ENCODE measurements at regions not wholly inside any gene's neighbourhood (a gene's known extent, or its start where the extent isn't known, plus 50 kb on each side); places are given as distances from the start of the nearest gene placed in this dataset.

- Histone ChIP-seq H3K9me2 (replicated peaks; ENCODE audit: low read depth, low read length) (no peaks in the 10 kb centered on the region), H3K79me2 (ENCODE audit: insufficient read depth, low read length) (no peaks in the 10 kb centered on the region), H2AFZ (ENCODE audit: low read length) (no peak overlapping the region), H4K20me1 (ENCODE audit: insufficient read depth, low read length, poor library complexity, severe bottlenecking) (no peaks in the 10 kb centered on the region), H3K9me3 (ENCODE audit: insufficient read depth, low read depth, low read length) (peaks cover 8% of the 10 kb centered on the region; the same call in 1 of the 2 replicates), H3F3A (ENCODE audit: low read depth) (no peaks in the 10 kb centered on the region), H3K27me3 (ENCODE audit: insufficient read depth, low read length, poor library complexity, severe bottlenecking) (no peaks in the 10 kb centered on the region), H3K36me3 (ENCODE audit: insufficient read depth, low read length) (no peaks in the 10 kb centered on the region), H3K4me1 (ENCODE audit: insufficient read depth, low read length, poor library complexity, severe bottlenecking) (no peaks in the 10 kb centered on the region), H3K9ac (ENCODE audit: low read depth, low read length, poor library complexity, severe bottlenecking) (no peak overlapping the region), H3K4me3 (ENCODE audit: low read length, poor library complexity, severe bottlenecking) (no peak overlapping the region), H3K4me2 (ENCODE audit: low read depth, low read length, poor library complexity, severe bottlenecking) (no peak overlapping the region)
- TF ChIP-seq EZH2phosphoT487 (IDR thresholded peaks at IDR 0.05; ENCODE audit: borderline replicate concordance), result no peak
- TF ChIP-seq CTCF (conservative IDR thresholded peaks at IDR 0.05; ENCODE audit: low read length), result no peak
Observed at GRCh38 chr4:151901631-151902030, 140.8 kb upstream of the GATB start.

- Histone ChIP-seq H4K20me1 (ENCODE audit: insufficient read depth, low read length, poor library complexity, severe bottlenecking) (no peaks in the 10 kb centered on the region), H3K9me3 (ENCODE audit: insufficient read depth, low read depth, low read length) (no peaks in the 10 kb centered on the region), H3K4me1 (ENCODE audit: insufficient read depth, low read length, poor library complexity, severe bottlenecking) (peaks cover 4% of the 10 kb centered on the region), H3K27me3 (ENCODE audit: insufficient read depth, low read length, poor library complexity, severe bottlenecking) (no peaks in the 10 kb centered on the region), H3K36me3 (ENCODE audit: insufficient read depth, low read length) (no peaks in the 10 kb centered on the region), H3K79me2 (ENCODE audit: insufficient read depth, low read length) (no peaks in the 10 kb centered on the region), H3K4me3 (ENCODE audit: low read length, poor library complexity, severe bottlenecking) (no peak overlapping the region), H2AFZ (ENCODE audit: low read length) (no peak overlapping the region), H3F3A (ENCODE audit: low read depth) (no peaks in the 10 kb centered on the region), H3K9ac (ENCODE audit: low read depth, low read length, poor library complexity, severe bottlenecking) (no peak overlapping the region), H3K9me2 (replicated peaks; ENCODE audit: low read depth, low read length) (no peaks in the 10 kb centered on the region), H3K4me2 (ENCODE audit: low read depth, low read length, poor library complexity, severe bottlenecking) (no peak overlapping the region)
- TF ChIP-seq EZH2phosphoT487 (IDR thresholded peaks at IDR 0.05; ENCODE audit: borderline replicate concordance), result no peak
- TF ChIP-seq CTCF (conservative IDR thresholded peaks at IDR 0.05; ENCODE audit: low read length), result no peak
Observed at GRCh38 chr4:151896880-151897279, 136.1 kb upstream of the GATB start.

- Histone ChIP-seq H3K9me3 (ENCODE audit: insufficient read depth, low read depth, low read length) (no peaks in the 10 kb centered on the region), H3K4me2 (ENCODE audit: low read depth, low read length, poor library complexity, severe bottlenecking) (no peak overlapping the region), H3K4me3 (ENCODE audit: low read length, poor library complexity, severe bottlenecking) (no peak overlapping the region), H3K9ac (ENCODE audit: low read depth, low read length, poor library complexity, severe bottlenecking) (no peak overlapping the region), H3K4me1 (ENCODE audit: insufficient read depth, low read length, poor library complexity, severe bottlenecking) (peaks cover 4% of the 10 kb centered on the region), H4K20me1 (ENCODE audit: insufficient read depth, low read length, poor library complexity, severe bottlenecking) (no peaks in the 10 kb centered on the region), H3K27me3 (ENCODE audit: insufficient read depth, low read length, poor library complexity, severe bottlenecking) (no peaks in the 10 kb centered on the region), H3K9me2 (replicated peaks; ENCODE audit: low read depth, low read length) (no peaks in the 10 kb centered on the region), H3F3A (ENCODE audit: low read depth) (no peaks in the 10 kb centered on the region), H3K79me2 (ENCODE audit: insufficient read depth, low read length) (no peaks in the 10 kb centered on the region), H3K36me3 (ENCODE audit: insufficient read depth, low read length) (no peaks in the 10 kb centered on the region), H2AFZ (ENCODE audit: low read length) (no peak overlapping the region)
- no peak for TF ChIP-seq CTCF (conservative IDR thresholded peaks at IDR 0.05; ENCODE audit: low read length)
- no peak for TF ChIP-seq EZH2phosphoT487 (IDR thresholded peaks at IDR 0.05; ENCODE audit: borderline replicate concordance)
Observed at GRCh38 chr4:151895671-151896070, 134.9 kb upstream of the GATB start.

All from Loucy (cell line).